ENCODE measurements at regions not wholly inside any gene's neighbourhood (a gene's known extent, or its start where the extent isn't known, plus 50 kb on each side); places are given as distances from the start of the nearest gene placed in this dataset.
"Not testable (repeated sequence)": the region's sequence is repeated elsewhere in the genome, so short reads cannot be mapped to it uniquely, and the experiment has no call there.

DNA sequence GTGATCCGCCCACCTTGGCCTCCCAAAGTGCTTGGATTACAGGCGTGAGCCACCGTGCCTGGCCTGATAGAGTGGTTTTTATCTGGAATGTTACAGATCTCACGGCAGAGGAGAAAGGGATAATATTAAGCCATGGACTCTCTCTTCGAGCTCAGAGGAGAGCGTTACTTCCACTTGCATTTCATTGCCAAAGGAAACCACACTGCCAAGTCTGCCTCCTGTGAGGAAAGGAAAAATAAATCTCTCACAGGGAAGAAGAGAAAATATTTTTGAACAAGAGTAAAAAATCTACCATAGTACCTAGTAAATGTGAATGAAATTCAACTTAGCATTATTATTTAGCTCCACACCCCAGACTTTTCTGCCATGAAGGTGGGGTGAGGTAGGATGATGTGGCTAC lies 319.2 kb upstream of the PRICKLE1 start:
- no peak for DNase-seq

DNA sequence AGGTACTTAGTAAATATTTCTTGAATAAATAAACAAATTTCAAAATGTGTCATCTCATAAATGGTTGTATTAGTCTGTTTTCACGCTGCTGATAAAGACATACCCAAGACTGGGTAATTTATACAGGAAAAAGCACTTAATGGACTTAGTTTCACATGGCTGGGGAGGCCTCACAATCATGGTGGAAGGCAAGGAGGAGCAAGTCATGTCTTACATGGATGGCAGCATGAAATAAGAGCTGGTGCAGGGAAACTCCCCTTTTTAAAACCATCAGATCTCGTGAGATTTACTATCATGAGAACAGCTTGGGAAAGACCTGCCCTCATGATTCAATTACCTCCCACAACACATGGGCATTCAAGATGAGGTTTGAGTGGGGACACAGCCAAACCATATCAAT lies 317.3 kb upstream of the PRICKLE1 start:
- DNase-seq = not testable (repeated sequence)

DNA sequence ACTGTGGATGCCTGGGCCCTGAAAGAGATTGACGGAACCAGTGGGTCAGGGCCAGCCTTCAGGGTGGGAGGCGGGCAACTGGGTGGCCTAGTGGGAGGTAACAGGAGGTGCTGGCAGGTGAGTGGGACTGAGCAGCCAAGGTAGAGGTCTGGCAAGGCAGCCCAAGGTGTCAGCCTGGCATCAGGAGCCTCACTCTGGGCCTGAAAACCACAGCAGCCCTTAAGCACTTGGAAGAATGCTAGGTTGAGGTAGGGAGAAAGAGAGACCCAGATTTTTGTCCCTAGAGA lies 315.8 kb upstream of the PRICKLE1 start:
- no peak for DNase-seq

DNA sequence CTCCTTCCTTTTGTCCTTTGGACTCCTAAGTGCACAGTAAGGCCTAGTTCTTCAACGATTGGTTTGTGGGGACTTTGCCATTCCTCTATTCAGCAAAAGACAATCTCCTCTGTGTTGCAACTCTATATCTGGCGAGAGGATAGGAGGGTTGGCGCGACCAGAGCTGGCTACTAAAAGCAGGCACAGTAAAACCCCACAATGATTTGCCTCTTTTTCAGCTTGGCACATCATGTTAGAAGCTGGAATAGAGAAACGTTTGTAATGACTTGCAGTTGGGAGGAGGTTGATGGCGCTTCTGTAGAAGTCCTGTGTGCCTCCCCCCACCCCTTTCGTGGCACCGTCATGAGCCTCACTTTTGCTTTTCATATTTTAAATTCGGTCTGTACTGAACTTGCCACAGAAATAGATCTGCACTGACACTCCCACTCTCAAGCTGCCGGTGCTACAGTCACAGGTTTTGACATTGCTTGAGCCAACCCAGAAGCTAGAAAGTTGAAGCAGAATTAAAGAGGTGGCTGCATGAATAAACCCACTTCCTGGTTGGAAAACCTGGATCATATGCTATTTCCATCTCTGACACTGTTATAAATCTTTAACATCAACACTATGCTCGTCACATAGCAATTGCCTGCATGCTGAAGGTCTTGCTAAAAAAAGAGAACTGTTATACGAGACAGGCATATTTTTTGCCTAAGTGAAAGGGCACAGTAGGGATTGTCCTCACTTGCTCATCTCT lies 315.3 kb upstream of the PRICKLE1 start:
- no peak for DNase-seq

DNA sequence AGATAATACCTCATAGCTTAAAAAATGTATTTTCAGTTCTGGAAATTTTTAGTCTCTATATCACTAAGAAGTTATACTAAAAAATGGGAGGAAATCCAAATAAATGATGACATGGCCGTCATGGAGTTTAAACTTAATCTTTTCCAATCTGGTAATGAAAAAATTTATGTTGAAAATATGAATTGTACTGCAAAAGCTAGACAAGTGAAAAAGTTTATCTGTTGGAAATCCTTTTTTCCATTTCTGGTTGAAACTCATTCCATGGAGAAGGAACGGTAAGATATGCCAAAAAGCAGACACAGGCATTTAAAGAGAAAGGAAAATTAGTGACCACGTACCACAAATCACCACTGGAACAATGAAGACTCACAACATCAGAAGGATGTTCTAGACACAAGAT lies 314.2 kb upstream of the PRICKLE1 start:
- no peak for DNase-seq

DNA sequence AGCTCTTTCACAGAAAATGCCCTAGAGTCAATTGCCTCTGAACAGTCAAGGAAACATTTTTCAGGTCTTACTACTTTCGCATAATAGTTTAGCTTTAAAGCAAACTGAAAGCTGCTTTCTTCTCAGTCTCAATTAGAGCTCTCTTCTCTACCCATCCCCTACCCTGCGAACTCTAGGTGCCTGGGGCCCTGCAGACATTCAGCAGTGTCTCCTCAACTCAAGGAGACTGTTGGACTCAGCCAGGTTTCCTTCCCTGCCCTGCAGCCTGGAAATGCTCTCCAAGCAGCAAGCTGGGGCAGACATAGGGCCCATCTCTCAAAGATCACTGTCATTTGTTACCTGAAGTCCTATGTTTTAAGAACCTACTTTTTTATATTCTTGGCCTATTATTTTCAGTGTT lies 312.5 kb upstream of the PRICKLE1 start:
- no peak for DNase-seq

DNA sequence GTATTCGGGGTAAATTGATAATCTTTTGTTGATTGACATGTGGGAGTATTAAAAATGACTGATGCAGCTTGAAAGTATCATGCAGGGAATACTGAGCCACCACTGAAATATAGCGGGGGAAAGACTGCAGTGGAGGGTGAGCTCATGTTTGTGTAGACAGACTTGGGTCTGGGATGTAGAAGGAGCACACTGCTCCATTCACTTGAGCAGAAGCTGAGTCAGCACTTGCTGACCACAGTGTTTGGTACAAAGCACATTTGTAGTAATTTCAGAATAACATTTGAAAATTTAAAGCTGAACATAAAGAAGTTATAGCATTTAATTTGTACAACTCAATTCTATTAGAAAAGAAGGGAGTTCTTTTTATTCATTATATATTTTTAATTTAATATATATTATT lies 304.3 kb upstream of the PRICKLE1 start:
- no peak for DNase-seq

DNA sequence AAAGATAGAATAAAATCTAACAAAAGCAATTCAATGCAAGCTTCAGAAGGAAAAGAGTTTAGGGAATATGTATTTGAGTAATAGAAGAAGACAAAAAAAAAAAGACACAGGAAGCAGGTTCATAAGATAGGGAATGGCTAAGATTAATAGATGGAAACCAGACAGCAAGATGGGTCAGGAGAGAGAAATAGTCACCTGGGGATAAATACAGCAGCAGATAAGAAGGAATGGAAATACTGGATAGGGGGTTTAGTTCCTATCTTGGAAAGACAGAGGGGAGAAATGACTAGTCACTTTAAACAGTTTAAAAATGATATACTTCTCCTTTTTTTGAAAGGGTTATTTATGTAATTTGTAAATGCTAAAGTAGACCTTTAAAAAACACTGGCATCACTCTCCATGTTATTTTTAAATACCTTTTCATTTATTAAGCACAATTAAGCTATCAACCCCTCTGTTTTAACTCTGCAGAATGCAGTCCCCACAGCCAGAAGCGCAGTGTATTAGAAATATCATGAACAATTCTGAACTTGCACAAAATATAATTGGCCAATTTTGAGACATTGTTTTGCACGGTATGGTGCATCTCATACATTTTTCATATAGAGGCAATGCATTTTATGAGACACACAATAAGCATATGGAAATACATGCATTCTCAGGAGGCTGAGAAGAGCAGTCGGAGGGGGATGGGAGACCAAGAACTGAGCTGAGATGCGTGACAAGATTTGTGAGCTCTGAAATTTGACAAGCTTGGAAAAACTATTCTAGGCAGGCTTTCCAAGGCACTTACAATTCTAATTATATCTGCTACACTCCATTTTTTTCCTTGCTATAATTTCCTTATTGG lies 303.4 kb upstream of the PRICKLE1 start:
- no peak for DNase-seq

DNA sequence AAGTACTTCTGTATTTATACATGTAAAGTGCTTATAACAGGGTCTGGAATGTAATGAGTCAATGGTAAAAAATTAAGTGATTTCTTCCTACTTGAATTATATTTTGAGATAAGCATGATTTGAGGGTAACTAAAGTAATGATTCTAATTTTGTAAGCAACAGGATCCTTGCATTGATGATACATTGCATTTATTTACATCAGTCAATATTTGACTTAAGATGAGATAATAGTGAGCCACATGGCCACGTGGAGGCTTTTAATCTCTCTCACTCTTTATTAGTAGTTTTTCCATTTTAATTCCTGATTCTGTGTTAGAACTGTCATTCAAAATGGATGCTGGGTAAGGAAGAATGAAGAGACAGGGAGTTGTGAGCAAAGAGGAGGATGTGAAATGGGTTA lies 298.1 kb upstream of the PRICKLE1 start:
- no peak for DNase-seq

DNA sequence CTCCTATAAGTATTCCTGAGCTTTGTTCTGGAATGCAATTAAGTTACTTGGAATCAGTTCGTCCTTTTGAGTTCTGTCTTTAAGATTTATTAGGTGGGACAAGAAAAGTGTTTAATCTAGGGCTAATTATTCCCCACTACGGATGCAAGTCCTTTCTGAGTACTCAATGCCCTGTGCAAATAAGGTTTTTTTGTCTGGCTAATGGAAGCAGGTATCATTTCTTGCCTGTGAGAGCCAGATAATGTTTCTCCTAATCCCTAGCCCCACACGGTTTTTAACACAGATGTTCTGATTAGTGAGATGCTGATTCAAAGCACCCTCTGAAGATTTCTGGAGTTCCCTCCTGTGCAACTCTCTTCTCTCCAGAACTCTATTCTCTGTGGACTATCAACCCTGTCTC lies 296.6 kb upstream of the PRICKLE1 start:
- DNase-seq = no peak

DNA sequence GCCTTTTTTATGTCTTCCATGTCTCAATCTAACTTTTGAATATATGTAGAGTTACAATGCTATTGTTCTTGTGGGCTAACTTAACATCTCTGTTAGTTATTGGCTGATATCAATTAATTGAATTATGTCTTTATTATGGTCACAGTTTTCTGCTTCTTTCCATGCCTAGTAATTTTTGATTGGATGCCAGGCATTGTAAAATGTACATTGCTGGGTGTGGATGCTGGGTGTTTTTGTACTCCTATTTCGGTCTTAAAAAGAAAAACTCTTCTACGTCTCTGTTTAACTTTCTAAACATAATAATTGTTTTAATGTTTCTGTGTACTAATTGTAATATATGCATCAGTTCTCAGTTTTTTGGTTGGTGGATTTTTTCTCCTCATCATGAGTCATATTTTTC lies 296.1 kb upstream of the PRICKLE1 start:
- DNase-seq = no peak

DNA sequence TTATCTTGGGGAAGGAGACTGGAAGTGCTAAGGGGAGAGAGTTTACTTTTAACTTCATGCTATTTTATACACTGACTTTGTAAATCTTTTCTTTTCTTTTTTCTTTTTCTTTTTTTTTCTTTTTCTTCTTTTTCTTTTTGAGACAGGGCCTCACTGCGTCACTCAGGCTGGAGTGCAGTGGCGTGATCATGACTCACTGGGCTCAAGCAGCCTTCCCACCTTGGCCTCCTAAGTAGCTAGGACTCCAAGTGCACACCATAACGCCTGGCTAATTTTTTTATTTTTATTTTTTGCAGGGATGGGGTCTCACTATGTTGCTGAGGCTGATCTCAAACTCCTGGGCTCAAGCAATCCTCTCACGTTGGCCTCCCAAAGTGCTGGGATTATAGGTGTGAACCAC lies 294.6 kb upstream of the PRICKLE1 start:
- no peak for DNase-seq

DNA sequence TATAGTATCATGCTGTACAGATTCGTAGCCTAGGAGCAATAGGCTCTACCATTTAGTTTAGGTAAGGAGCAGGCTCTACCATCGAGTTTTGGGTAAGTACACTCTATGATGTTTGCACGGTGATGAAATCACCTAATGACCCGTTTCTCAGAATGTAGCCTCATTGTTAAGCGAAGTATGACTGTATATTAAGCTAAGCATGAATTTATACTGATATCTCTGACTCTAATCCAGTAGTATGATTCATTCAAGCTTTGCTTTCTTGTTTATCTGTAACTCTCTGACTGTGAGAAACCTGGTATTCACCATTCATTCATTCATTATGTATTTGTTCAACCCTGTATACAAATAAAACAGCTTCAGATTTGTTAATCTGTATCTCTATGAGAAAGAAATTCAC lies 283.9 kb upstream of the PRICKLE1 start:
- DNase-seq = no peak

DNA sequence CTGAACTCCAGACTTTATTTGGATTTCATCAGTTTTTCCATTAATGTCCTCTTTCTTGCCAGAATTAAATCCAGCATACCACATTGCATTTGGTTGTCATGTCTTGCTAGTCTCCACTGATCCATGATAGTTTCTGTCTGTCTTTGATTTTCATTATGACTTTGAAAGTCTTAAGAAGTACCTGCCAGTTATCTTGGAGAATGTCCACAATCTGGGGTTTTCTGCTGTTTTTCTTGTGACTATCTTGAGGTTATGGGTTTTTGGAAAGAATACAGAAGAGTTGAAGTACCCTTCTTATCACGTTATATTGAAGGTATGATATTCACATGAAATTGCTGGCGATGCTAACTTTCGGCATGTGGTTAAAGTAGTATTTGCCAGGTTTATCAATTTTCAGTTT lies 282.3 kb upstream of the PRICKLE1 start:
- DNase-seq = no peak

DNA sequence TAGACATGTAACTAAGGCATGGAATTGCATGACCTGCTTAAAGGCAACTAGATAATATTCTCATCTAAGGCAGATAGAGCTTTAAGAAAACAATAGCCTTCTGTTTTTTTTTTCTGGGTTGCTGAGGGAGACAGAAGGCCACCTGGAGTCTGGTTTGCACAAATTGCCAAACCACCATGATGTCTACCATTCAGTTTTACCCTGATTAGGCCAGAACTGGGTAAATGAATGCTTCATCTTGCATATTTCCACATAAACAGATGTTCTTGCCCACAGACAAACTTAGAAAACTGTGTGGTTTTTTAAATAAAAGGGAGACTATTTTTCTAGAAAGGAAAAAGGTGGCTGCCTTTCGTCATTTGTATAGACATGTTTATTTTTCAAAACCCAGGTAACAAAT lies 278.7 kb upstream of the PRICKLE1 start:
- no peak for DNase-seq

DNA sequence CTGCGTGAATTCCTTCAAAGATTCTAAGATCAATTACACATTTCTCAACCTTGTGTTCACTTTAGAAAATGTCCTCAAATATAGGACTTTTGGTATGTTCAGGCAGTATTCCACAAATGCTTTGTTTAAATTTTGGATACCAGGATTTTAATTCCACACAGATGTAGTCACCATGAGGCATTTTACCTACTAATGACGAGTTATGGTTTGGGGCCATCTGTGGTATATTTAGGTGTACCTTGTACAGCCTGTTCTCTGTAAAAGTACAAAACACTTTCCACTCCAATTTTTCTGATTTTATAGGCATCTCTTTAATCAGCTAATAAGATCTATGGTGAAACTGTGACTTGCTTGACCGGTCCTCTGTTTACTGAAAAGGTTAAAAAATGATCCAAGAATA lies 275.7 kb upstream of the PRICKLE1 start:
- no peak for DNase-seq

DNA sequence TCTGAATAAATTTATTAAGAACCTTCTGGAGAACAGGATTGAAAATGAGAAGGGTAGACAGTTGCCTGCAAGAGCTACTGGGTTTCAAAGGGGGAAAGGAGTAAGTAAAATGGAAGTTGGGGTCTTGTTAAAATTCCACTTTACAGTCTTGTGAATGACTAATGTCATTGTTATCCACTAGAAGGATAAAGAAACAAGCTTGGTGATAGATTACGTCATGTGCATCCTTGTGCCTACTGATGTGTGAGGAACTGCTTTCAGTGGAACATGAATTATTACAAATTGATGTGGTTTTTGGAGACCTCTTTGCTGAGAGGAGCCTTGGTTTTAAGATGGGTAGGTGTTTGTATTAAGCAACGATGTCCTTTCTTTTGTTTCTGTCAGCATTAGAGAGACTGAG lies 272.5 kb upstream of the PRICKLE1 start:
- no peak for DNase-seq

DNA sequence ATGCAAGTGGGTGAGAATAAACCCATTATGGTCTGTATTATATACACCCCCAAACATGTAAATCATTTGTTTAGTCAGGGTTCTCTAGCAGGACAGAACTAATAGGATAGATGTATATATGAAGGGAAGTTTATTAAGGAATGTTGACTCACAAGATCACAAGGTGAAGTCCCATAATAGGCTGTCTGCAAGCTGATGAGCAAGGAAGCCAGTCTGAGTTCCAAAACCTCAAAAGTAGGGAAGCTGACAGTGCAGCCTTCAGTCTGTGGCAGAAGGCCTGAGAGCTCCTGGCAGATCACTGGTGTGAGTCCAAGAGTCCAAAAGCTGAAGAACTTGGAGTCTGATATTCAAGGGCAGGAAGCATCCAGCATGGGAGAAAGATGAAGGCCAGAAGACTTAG lies 270.8 kb upstream of the PRICKLE1 start:
- DNase-seq = not testable (repeated sequence)

DNA sequence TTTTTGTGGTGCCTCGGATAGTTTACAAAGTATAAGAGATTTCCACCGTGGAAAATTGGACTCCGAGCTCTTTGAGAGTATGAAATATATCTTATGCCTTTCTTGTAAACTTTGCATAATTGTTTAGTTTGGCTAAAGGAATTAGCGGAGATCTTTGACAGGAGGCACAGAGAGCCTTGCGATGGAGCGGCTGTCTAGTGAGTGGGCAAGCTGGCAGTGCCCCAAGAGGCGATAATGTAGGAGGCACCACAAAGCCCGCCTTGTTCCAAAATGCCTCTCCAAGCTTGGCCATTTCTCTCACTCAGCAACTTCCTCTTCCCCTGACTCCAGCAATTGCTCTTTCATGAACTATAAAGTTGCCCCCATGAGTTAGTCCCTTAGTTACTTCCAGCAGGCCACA lies 270.1 kb upstream of the PRICKLE1 start:
- DNase-seq = no peak

DNA sequence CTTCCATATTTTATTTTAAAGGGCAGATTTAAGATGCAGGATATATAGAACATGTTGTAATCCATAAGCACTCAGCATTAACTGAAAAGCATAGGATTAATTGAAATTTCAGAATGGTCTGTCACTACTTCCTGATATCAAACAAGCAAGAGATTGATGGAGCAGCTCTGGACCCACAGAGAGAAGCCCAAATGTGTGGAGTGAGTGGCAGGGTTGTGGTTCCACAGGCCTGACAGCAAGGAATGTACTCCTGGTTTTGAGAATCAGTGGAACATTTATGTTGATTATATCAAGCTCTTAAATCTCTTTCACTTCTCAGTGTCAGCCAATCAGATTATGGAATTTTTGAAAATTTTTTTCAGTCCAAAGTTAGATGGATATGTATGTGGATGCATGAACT lies 267.6 kb upstream of the PRICKLE1 start:
- DNase-seq = no peak

DNA sequence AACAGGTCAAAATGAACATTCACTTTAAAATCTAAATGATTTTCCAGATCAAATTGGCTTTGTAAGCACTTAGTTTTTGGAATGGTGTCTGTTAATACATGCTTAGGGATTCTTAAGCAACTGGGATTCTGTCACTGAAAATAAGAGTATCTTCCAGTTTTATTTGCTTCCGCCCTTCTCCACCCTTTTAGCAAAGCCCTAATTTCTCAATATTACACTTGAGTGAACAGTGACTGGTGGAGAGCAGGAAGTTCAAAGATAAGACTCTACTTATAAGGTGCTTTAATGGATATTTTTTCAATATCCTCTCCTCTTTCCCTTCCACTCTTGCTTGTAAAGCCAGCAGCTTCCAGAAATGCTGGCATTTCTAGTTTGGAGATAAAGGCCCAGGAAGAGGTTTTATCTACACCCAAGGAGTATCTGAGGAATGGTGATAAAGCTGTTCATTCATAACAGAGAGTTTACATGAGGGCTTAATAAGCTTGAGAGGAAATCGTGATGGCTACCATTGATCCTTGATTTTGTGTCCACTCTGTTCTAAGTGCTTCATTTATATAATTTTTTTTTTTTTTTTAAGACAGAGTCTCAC lies 265.9 kb upstream of the PRICKLE1 start:
- DNase-seq = no peak

DNA sequence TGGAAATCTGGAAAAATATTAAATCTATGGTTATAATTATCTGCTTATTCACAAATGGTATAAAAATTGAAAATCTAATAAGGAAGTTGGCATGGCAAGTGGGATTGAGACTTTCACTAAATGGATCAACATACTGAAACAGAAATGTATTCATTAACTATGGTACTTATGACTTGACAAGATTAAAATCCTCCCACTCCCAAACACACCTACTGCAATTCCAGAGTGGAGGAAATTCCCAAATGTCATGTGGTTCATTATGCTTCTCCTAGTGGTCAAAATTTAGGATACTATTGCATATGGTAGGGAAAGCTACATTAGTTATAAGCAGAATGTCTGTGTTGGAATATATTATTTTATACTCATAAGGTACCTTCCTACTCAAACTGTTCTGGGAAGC lies 265.3 kb upstream of the PRICKLE1 start:
- no peak for DNase-seq

DNA sequence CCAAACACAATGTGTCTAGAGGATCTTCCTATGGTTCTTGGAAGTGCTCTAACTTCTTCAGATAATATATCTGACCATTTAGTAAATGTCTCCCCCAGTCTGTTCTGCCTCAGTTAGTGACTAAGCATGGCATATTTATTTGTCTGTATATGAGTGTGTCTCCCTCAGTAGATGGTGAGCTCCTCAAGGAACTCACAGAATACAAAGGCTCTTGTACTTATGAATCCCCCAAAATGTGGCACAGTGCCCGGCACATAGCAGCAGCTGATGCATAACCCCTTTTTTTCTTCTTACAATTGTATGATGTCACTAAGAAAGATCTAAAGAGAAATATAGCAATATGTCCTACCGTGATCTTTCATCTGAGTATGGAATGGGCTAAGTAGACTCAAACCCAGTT lies 264.7 kb upstream of the PRICKLE1 start:
- no peak for DNase-seq

DNA sequence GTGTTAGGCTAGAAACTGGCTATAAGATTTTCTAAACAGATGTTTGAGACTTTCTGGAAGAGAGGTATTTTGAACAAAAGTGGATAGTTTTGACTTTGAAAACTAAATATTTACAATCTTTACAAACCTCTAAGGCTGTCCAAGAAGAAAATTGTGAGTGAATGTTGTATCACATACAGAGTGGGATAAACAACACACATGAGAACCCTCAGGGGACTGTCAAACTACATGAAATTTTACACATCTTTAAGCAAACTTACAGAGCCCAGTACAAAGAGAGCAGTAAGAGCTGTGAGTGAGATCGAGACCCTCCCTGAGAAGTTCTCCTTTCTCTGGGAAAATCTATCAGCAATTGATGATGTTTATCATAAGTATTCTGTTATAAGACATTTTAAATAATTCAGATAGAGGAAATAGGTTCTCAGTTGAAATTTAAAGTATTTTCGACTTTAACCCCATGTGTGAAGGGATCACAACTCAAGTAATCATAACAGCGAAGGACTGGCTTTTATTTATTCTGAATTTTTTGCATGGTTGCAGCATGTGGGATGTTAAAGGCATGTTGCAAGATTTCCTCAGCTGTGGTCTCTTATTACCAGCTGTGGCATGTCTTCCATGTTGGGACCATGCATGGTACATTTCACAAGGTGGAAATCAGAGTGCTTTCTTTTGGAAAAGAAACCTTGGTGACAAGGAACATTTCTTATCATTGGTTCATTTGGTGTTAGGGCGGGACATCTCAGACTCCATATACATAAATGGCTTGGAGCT lies 264.0 kb upstream of the PRICKLE1 start:
- DNase-seq = no peak
